Stimulated activated naive CD8-positive, alpha-beta T cell treated with anti-CD3 and anti-CD28 coated beads, Interleukin-15, amount 100 ng/mL, for 72 hours (primary cell): ENCODE measurements at regions not wholly inside any gene's neighbourhood (a gene's known extent, or its start where the extent isn't known, plus 50 kb on each side); places are given as distances from the start of the nearest gene placed in this dataset.
A peak's percentile ranks its signal among the peaks of the same experiment; 100 is the strongest.
"Not testable (repeated sequence)": the region's sequence is repeated elsewhere in the genome, so short reads cannot be mapped to it uniquely, and the experiment has no call there.

Experiments
- ATAC-seq: fragments of 150-1000 bp; cut with Tn5 transposase; 2 replicates; pipeline ENCODE4 v1.10.0; 2021; ENCODE audit warnings: mild to moderate bottlenecking, moderate library complexity
- DNase-seq, 2 donors: peaks; one replicate each; pipeline ENCODE4 v3.0.0; 2021 to 2022
- H3K27ac Mint-ChIP-seq, 2 donors: one replicate each; pipeline ENCODE4 v1.8.0; 2022; ENCODE audit warnings: mild to moderate bottlenecking in 2 of 2, mixed read lengths in 2 of 2, moderate library complexity in 2 of 2
- H3K27me3 Mint-ChIP-seq: one replicate; pipeline ENCODE4 v1.8.0; 2022; ENCODE audit warnings: mixed read lengths
- H3K4me1 Mint-ChIP-seq: one replicate; pipeline ENCODE4 v1.8.0; 2022; ENCODE audit warnings: mild to moderate bottlenecking, mixed read lengths
- H3K4me3 Mint-ChIP-seq, 2 donors: one replicate each; pipeline ENCODE4 v1.8.0; 2022; ENCODE audit warnings: mild to moderate bottlenecking in 2 of 2, mixed read lengths in 2 of 2, moderate library complexity in 1 of 2
- H3K9me3 Mint-ChIP-seq, 2 donors: one replicate each; pipeline ENCODE4 v1.8.0; 2022; ENCODE audit warnings: mixed read lengths in 2 of 2

DNA sequence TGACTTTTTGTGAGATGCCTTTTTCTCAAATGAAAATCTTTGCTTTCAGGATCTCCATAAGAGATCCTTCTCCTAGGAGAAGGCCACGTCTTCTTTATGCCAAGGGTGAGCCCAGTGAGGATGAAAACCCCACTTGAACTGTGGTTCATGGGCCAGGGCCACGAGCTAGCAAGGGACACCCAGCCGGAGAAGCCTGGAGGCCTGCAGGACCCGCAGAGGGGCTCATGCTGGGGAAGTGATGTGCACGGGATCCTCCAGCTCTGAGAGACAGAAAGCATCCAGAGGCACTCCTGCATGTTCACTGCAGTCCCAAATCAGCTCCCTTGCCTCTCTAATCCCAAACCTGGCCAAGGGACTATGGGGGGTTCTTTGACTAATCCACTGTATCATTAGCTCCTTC lies 168.9 kb downstream of the UQCRFS1 start:
- ATAC-seq: no peak
- no peaks in the 10 kb centered on the region for H3K9me3 Mint-ChIP-seq
- peak overlapping the region in 1 of 2 donors; percentile 57 for H3K27ac Mint-ChIP-seq
- H3K27me3 Mint-ChIP-seq: no peaks in the 10 kb centered on the region
- H3K4me3 Mint-ChIP-seq: no peak overlapping the region
- no peaks in the 10 kb centered on the region for H3K4me1 Mint-ChIP-seq
- DNase-seq: no peak

DNA sequence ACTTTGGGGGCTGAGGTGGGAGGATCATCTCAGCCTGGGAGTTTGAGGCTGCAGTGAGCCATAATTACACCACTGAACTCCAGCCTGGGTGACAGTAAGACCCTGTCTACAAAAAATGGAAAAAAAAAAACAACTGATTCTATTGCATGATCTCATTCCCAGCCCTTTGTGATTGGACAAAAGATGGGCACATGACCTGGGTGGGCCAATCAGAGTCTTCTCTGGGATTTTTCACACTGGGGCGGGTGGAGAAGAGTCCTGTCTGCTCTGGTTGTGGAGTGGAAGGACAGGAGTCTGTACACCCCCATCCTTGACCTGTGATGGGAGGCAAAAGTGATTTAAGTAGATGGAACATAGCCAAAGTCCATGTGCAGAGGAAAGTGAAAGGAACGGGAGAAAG lies 170.5 kb downstream of the UQCRFS1 start:
- Mint-ChIP-seq H3K27ac (no peak overlapping the region), H3K27me3 (no peaks in the 10 kb centered on the region), H3K4me1 (no peaks in the 10 kb centered on the region), H3K9me3 (no peaks in the 10 kb centered on the region), H3K4me3 (no peak overlapping the region)
- ATAC-seq (no peak), DNase-seq (no peak)

DNA sequence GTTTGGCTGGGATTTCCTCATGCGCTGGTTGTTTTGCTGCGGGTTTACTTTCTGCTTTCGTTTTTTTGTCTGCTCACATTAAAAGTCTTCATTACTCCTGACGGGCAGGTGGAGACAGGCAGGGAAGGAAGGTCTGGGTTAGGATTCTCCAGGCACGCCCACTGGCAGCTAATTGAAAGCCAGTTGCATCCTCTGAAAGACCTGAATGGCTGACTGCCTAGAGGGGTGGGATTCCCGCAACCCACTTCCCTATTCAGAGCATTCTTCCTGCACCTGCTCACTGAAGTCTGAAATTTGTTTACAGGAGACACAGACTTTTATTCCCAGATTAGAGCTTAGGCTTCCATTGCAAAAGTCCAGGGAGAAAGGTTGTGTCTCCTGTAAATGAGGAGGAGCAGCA lies 172.0 kb downstream of the UQCRFS1 start:
- Mint-ChIP-seq H3K4me1 (no peaks in the 10 kb centered on the region), H3K9me3 (no peaks in the 10 kb centered on the region), H3K27ac (no peak overlapping the region), H3K4me3 (no peak overlapping the region), H3K27me3 (no peaks in the 10 kb centered on the region)
- ATAC-seq: no peak
- DNase-seq: no peak

DNA sequence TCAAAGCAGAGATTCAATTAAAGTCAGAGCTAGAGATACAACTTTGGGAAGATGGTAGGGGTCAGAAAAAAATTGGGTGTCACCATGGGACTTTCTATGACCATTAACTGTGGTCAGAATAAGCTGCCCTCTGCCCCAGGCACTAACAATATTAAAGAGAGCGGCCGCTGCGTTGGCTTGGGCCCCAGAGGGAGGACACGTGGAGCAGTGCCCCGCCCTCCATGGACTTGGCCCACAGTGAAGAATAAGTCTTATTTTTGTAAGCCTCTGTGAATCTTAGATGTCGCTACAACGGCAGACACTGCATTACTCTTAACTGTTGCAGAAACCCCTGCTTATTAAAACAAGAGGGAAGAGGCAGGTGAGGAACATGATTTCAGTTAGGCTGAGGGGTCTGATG lies 172.7 kb downstream of the UQCRFS1 start:
- Mint-ChIP-seq H3K27ac (no peak overlapping the region), H3K4me3 (no peak overlapping the region), H3K4me1 (no peaks in the 10 kb centered on the region), H3K27me3 (no peaks in the 10 kb centered on the region), H3K9me3 (no peaks in the 10 kb centered on the region)
- no peak for ATAC-seq
- DNase-seq: no peak

DNA sequence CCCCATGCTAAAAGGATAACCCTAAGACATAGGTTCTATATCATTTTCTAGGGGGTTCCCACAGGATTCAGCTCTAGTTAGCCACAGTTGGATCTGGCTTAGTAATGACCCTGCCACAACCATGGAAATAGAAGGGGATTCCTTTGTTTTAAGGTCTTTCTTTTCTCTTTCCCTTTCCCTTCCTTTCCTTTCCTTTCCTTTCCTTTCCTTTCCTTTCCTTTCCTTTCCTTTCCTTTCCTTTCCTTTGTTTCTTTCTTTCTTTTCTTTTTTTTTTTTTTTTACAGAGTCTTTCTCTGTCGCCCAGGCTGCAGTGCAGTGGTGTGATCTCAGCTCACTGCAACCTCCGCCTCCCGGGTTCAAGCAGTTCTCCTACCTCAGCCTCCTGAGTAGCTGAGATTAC lies 173.9 kb downstream of the UQCRFS1 start:
- not testable (repeated sequence) for H3K9me3 Mint-ChIP-seq, H3K4me3 Mint-ChIP-seq, H3K4me1 Mint-ChIP-seq, DNase-seq, ATAC-seq, H3K27me3 Mint-ChIP-seq
- peak overlapping the region in 1 of 2 donors; percentile 56 for H3K27ac Mint-ChIP-seq

DNA sequence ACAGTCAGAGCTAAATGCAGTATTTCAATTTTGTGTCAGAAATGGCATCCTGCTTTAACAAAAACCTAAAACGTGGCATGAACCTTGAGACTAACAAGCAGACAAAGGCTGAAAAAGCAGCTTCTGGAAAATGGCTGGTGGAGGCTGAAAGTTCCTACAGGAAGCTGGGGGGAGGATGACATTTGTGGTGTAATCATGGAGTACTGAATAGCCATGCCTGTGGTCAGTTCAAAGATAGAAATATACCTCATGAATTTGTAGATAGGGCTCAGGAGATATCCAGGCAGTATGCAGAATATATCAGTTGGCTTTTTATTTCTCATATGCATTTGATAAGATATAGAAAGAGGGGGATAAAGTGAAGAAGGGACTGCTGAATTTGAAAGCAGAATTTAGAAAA lies 181.7 kb downstream of the UQCRFS1 start:
- H3K4me1 Mint-ChIP-seq: no peaks in the 10 kb centered on the region
- H3K27me3 Mint-ChIP-seq: no peaks in the 10 kb centered on the region
- no peak for DNase-seq
- no peaks in the 10 kb centered on the region for H3K9me3 Mint-ChIP-seq
- no peak for ATAC-seq
- H3K4me3 Mint-ChIP-seq: no peak overlapping the region
- H3K27ac Mint-ChIP-seq: peak overlapping the region in 1 of 2 donors; percentile 51

DNA sequence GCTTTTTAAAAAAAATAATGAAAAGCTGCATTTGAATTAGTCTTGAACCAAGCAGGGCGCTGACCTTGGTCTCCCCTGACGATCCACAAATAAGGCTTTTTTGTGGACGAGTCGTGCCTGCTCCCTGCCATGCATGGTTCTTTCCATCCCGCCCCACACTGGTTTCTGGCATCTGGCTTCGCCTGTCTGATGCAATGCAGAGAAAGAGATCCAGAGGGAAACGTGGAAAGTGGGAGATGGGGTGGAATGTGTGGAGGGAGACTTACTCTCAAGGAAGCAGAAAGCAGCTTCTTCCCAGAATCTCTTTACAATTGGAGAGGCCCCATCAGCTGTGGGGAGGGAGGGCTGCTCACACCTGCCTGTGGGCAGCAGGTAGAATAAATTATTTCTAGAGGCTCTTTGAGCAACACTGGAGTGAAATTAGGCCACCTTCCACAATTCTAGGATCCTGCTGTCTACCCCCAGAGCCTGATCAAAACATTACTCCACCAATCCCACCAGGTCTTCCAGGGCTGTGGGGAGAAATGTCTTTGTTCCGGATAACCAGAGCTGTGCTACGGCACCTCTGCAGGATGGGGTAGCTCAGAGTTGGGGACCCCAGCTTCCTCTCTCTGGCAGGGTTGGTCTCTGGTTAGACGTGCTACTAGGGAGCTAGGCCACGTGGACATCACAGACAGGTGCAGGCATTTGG lies 183.5 kb downstream of the UQCRFS1 start:
- no peak for DNase-seq

DNA sequence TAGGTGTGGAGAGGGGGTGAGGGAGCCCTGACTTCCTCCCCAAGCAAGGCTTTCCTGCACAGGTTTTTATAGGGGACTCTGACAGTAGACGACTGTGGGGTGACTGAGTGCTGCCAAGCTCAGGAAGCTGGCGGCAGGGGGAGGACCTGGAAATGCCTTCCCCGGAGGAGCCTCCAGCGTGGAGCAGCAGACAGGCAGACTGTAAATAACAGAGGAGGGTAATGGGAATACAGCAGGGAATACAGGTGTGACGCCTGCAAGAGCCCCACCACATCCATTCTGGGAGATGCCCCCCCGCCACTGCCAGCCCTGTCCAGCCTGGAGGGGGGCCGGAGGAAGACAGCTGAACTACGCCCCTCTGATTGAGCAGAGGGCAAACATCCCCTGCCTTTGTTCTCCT lies 190.4 kb downstream of the UQCRFS1 start:
- peaks cover 8% of the 10 kb centered on the region for H3K27me3 Mint-ChIP-seq
- no peak overlapping the region for H3K27ac Mint-ChIP-seq
- H3K4me3 Mint-ChIP-seq: no peak overlapping the region
- H3K4me1 Mint-ChIP-seq: no peaks in the 10 kb centered on the region
- no peak for DNase-seq
- no peak for ATAC-seq
- no peaks in the 10 kb centered on the region for H3K9me3 Mint-ChIP-seq

More for the DNA sequence above, 183.5 kb downstream of the UQCRFS1 start:
- Mint-ChIP-seq H3K27ac (peak overlapping the region in 1 of 2 donors; percentile 42), H3K4me3 (no peak overlapping the region), H3K4me1 (no peaks in the 10 kb centered on the region), H3K27me3 (no peaks in the 10 kb centered on the region), H3K9me3 (no peaks in the 10 kb centered on the region)
- ATAC-seq: no peak

DNA sequence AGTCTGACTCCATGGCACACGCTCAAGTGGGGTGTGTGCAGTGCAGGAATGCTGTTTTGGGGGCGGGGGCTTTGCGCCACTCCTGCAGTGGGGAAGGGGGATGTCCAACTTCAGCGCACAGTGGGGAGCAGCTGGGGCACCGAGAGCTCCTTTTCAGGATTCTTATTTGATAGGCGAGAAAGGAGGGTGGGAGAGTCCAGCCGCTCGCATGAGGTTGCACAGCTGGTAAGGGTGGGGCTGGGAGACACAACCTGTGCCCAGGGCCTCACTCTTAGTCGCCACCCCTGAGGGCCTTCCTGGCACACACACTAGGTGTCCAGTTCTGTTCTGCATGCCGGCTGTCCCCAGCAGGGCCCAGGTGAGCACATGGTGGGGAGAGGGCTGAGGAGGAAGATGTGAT lies 190.8 kb downstream of the UQCRFS1 start:
- Mint-ChIP-seq H3K4me3 (no peak overlapping the region), H3K27me3 (peaks cover 8% of the 10 kb centered on the region), H3K27ac (no peak overlapping the region), H3K4me1 (no peaks in the 10 kb centered on the region), H3K9me3 (no peaks in the 10 kb centered on the region)
- ATAC-seq (no peak), DNase-seq (no peak)

DNA sequence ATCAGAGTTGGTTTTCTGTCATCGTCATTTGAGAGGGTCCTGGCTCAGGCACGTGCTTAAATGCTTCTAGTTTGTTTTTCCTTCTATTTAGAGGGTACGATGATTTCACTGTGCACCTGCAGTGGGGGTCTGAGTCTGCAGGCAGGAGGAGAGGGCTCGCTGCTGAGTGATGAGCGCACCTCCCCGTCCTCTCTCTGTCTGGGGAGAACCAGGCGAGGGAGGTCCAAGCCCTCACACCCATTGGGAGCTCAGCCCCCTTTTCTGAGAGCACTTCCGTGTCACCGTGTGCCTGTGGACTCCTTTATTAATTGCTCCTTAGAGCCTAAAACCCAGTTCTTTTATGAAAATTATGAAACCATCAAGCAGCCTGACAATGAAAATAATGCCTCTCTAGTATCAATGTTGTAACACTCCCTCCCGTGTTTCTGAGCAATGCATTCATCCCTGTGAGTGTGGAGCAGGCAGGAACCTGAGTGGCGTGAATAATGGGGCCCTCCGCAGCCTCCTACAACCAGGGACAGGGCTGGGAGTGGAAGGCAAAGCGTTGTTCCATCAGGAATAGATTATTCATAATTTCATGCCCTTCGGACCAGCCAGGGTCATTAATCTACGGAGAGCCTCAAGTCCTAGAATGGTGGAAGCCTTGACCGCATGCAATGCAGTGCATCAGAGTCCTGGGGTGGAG lies 191.6 kb downstream of the UQCRFS1 start:
- no peak overlapping the region for H3K27ac Mint-ChIP-seq
- no peak overlapping the region for H3K4me3 Mint-ChIP-seq
- ATAC-seq (no peak), DNase-seq (no peak)
- H3K4me1 Mint-ChIP-seq: no peaks in the 10 kb centered on the region
- peaks cover 8% of the 10 kb centered on the region for H3K27me3 Mint-ChIP-seq
- H3K9me3 Mint-ChIP-seq: no peaks in the 10 kb centered on the region

DNA sequence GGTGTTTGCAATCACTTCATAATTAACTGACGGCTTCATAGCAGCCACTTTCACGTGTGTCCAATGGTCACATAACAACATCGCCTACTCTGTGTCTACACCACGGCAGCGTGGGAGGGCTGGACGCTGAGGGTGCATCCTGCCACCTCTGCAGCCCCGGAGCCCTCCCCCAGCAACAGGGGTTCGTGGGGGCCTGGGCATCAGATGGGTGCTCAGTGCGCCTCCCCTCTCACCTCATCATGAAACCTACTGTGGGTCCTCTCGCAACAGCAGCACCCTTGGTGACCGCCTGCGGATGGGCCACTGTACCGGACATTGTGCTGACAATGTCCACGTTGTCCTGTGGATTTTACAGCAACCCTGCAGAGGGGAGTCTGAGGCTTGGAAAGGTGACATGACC lies 193.5 kb downstream of the UQCRFS1 start:
- H3K4me3 Mint-ChIP-seq: no peak overlapping the region
- DNase-seq: no peak
- peaks cover 8% of the 10 kb centered on the region for H3K27me3 Mint-ChIP-seq

DNA sequence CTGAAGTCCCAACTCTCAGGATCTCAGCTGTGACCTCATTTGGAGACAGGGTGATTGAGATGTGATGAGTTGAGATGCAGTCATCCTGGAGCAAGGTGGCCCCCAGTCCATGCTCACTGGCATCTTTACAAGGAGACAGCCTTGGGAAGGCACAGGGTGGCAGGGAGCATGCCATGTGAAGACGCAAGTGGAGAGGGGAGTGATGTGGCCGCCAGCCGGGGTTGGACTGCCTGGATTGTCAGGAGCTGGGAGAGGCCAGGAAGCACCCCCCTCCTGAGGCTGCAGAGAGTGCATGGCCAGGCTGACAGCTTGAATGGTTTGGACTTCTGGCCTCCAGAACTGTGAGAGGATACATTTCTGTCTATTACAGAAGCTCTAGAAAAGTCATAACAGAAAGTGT lies 194.4 kb downstream of the UQCRFS1 start:
- DNase-seq: no peak
- Mint-ChIP-seq H3K27ac (peak overlapping the region in 1 of 2 donors; percentile 31), H3K9me3 (no peaks in the 10 kb centered on the region), H3K27me3 (peaks cover 8% of the 10 kb centered on the region), H3K4me3 (no peak overlapping the region), H3K4me1 (no peaks in the 10 kb centered on the region)
- ATAC-seq: no peak

More for the DNA sequence above, 193.5 kb downstream of the UQCRFS1 start:
- ATAC-seq: no peak
- no peaks in the 10 kb centered on the region for H3K4me1 Mint-ChIP-seq
- no peaks in the 10 kb centered on the region for H3K9me3 Mint-ChIP-seq
- no peak overlapping the region for H3K27ac Mint-ChIP-seq

DNA sequence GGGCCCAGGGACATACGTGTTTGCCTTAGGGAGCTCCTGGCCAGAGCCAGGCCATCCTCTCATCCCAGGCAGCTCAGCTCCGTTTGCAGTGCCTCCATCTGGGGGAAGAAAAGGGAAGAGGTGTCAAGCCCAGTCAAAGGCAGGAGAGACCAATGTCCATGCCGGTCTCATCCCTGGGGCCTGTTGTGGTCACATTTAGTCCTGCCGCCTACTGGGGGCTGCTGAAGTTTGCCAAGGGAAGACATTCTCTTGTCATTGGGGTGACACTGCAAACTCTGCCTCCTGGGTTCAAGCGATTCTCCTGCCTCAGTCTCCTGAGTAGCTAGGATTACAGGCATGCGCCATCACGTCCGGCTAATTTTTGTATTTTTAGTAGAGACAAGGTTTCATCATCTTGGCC lies 195.2 kb downstream of the UQCRFS1 start:
- no peak overlapping the region for H3K27ac Mint-ChIP-seq
- peaks cover 8% of the 10 kb centered on the region for H3K27me3 Mint-ChIP-seq
- DNase-seq (no peak), ATAC-seq (no peak)
- no peak overlapping the region for H3K4me3 Mint-ChIP-seq
- no peaks in the 10 kb centered on the region for H3K9me3 Mint-ChIP-seq
- no peaks in the 10 kb centered on the region for H3K4me1 Mint-ChIP-seq

DNA sequence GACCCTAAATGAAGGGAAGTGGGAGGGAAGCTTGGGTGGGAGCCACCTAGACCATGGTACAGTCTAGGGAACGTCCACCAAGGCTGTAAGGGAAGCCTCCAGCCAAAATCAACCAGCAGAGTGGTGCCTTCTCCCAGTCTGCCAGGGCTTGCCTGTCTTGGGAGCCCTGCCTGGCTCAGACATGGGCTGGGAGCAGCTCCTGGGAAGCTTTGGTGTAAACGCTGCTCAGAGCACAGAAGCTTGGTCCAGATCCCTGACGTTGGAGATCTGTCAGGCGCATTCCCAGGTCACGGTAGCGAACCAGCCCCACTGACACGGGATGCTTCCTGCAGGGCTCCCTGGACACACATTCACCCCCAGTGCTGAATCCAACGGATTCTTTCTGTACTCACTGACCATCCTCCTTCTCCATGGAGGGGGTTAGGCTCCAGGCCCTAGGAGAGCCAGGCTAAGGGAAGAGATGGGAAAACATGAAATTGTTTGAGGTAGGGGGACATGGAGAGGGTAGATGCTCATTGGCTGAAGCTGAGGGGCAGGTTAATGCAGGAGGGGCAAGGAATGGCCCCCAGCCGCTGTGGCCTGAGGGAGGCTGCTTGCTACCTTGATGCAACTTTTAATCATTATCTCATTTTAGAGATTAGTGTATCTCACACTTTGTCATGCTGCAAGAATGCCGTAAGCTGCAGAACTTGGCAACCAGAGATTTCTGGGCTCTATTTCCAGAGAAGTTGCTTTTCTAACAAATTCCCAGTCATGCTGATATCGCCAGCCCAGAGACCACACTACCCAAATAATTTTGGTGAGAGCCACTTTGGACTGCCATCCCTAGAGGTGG lies 195.8 kb downstream of the UQCRFS1 start:
- H3K4me3 Mint-ChIP-seq: no peak overlapping the region
- DNase-seq (no peak), ATAC-seq (no peak)
- H3K4me1 Mint-ChIP-seq: no peaks in the 10 kb centered on the region
- H3K9me3 Mint-ChIP-seq: no peaks in the 10 kb centered on the region
- H3K27me3 Mint-ChIP-seq: peaks cover 8% of the 10 kb centered on the region
- peak overlapping the region in 1 of 2 donors; percentile 68 for H3K27ac Mint-ChIP-seq

DNA sequence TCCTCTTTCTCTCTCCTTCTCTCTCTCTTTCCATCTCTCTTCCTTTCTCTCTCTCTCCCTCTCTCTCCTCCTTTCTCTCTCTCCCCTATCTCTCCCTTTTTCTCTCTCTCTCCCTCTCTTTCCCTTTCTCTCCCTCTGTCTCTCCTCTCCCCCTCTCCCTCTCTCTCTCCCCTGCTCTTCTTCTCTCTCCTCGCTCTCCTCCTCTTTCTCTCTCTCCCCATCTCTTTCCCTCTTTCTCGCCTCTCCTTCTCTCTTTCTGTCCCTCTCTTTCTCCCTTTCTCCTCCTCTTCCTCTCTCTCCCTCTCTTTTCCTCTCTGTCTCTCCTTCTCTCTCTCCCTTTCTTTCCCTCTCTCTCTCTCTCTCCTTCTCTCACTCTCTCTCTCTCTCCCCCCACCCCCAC lies 196.6 kb downstream of the UQCRFS1 start:
- DNase-seq: no peak
- ATAC-seq: no peak
- H3K9me3 Mint-ChIP-seq: no peaks in the 10 kb centered on the region
- no peak overlapping the region for H3K4me3 Mint-ChIP-seq
- H3K27ac Mint-ChIP-seq: peak overlapping the region; percentile 2 to 21
- H3K27me3 Mint-ChIP-seq: peaks cover 8% of the 10 kb centered on the region
- no peaks in the 10 kb centered on the region for H3K4me1 Mint-ChIP-seq

DNA sequence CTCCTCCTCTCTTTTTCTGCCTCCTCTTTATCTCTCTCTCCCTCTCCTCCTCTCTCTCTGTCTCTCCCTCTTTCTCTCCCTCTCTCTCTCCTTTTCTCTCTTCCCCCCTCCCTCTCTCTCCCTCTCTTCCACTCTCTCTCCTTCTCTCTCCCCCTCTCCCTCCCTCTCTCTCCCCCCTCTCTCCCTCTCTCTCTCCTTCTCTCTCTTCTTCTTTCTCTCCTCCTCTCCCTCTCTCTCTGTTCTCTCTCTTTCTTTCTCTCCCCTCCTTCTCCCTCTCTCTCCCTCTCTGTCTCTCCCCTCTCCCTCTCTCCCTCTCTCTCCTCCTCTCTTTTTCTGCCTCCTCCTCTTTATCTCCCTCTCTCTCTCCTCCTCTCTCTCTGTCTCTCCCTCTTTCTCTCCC lies 197.4 kb downstream of the UQCRFS1 start:
- no peaks in the 10 kb centered on the region for H3K9me3 Mint-ChIP-seq
- no peak overlapping the region for H3K4me3 Mint-ChIP-seq
- H3K27ac Mint-ChIP-seq: peak overlapping the region; percentile 1 to 17
- H3K27me3 Mint-ChIP-seq: peaks cover 8% of the 10 kb centered on the region
- ATAC-seq (no peak), DNase-seq (no peak)
- H3K4me1 Mint-ChIP-seq: no peaks in the 10 kb centered on the region
